EH (cell line): ENCODE measurements at regions not wholly inside any gene's neighbourhood (a gene's known extent, or its start where the extent isn't known, plus 50 kb on each side); places are given as distances from the start of the nearest gene placed in this dataset.
A peak's percentile ranks its signal among the peaks of the same experiment; 100 is the strongest.
"Not testable (repeated sequence)": the region's sequence is repeated elsewhere in the genome, so short reads cannot be mapped to it uniquely, and the experiment has no call there.

Experiments
- DNase-seq: peaks from one replicate; pipeline ENCODE4 v3.0.0-alpha.2; 2015; ENCODE audit warnings: low read depth

DNA sequence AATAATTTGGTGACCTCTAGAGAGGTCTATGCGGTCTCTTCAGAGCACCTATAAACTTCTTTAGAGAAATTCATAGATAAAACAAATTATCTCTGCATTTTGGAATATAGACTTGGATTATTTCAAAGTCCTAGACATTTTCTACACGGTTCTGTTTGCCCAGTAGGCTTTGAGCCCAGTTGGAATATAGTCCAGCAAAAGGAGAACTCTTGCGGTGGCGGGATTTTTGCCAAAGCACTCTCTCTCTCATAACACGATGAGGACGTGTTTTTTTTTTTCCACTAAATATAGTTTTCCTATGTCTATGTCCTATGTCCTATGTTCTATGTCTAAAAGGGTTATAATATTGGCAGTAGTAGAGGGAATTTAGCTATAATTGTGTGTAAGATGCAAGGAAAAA, 164.9 kb upstream of the AGR3 start:
- DNase-seq = no peak

DNA sequence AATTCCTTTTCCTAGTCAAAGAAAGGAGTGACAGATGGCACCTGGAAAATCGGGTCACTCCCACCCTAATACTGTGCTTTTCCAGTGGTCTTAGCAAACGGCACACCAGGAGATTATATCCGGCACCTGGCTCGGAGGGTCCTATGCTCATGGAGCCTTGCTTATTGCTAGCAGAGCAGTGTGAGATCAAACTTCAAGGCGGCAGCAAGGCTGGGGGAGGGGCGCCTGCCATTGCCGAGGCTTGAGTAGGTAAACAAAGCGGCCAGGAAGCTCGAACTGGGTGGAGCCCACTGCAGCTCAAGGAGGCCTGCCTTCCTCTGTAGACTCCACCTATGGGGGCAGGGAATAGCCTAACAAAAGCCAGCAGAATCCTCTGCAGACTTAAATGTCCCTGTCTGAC, 171.4 kb upstream of the AGR3 start:
- DNase-seq = not testable (repeated sequence)

DNA sequence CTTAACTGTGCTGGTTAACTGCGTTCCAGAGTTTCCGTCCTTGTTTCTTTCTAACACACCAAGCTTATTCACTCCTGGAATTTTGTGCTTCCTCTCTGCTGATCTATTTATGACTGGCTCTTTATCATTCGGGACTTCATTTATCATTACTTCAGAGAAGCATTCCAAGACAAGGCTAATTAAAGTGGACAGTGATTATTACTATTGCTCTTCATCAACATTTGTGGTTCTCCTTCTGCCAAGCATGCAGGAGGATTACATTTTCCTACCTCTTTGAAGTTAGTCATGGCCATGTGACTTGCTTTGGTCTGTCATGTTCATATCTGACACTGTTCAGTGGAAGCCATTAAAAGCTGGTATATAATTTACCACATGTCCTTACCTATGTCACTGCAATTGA, 172.4 kb upstream of the AGR3 start:
- no peak for DNase-seq

DNA sequence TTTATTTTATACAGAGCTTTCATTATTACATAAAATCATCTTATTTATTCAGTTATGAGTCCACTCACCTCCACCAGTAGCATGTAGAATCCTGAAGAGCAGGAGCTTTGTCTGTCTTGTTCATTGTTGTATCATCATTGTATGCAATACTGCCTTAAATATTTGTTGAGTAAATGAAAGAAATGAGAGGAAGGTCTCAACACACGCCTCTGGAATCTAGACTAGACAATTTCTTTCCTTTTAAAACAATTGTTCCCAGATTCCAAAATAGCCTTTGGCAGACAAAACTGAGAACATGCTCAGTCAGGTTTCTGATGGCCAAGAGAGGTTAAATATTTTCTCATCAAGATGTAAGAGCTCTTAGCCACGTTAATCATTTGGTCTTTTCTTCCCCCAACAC, 173.1 kb upstream of the AGR3 start:
- DNase-seq = peak; percentile 29

DNA sequence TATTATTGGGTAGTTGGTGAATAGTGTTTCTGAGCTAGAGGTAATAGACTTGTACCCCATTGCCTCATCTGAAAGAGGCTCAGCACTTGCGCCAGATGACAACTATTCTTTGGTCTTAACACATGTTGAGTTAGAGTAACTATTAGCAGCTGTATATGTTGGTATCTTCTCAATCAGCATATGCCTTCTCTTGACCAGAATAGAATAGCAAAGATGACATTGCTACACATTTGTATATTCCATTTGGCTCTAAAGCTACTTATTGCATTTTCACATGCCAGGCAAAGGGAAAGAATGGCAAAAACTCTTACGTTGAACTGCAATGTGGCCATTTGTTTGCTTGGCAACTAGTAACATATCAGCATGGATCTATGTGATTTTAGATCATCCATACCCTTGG, 173.8 kb upstream of the AGR3 start:
- DNase-seq = no peak

DNA sequence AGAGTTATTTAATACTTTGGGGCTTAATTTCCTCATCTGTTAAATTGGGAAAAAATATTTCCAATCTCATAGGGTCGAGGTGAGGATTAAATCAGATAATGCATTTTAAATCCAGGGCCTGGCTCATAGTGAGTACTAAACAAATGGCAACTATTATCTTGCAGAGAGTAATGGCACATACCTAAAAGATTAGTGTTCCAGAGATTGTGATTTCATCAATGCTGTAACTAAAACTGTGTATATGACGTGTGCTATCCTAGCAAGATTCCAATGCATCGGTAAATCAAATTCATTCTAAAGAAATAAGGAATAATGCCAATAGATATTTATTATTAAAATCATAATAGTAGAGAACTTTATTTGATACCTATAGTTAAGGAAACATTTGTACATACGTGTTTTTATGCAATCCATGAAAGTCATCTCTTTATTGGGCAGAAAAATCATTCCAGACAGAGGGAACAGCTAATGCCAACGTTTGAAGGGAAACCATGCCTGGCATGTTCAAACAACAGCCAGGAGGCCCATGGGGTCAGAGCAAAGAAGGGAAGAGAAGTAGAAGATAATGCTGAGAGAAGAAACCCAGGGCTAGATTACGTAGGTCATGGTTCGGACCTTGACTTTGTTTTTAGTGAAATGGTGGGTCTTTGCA, 174.8 kb upstream of the AGR3 start:
- DNase-seq = peak; percentile 67

DNA sequence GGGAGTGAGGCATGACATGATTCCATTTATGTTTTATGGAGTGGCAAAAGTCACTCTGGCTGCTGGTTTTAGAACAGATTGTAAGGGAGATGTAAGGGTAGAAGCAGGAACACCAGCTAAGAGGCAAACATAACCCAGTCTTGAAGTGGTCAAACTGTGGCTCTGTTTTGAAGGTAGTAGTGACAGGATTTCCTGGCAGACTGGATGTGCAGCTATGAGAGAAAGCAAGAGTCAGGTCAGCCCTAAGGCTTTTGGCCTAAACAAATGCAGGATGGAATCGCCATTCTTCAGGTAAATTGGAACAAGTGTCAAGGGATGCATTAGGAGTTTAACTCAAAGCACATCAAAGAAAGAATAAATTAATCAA, 175.3 kb upstream of the AGR3 start:
- no peak for DNase-seq

DNA sequence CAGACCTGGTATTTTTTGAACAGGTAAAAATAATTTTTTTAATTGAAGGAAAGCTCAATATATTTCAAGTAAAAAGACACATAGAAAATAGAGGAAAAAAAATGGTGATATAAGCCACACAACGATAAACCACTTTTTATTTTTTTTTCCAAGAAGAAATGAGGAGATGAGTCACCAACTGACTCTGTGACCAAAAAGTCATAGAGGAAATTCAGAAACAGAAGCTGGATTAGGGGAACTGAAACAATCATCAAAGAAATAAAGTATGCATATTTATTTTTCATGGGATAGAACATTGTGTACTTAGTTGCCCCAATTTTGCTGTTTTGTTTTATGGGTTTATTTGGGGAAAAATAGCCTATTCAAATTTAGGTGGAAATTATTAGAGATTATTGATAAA, 176.8 kb upstream of the AGR3 start:
- DNase-seq = peak; percentile 60

DNA sequence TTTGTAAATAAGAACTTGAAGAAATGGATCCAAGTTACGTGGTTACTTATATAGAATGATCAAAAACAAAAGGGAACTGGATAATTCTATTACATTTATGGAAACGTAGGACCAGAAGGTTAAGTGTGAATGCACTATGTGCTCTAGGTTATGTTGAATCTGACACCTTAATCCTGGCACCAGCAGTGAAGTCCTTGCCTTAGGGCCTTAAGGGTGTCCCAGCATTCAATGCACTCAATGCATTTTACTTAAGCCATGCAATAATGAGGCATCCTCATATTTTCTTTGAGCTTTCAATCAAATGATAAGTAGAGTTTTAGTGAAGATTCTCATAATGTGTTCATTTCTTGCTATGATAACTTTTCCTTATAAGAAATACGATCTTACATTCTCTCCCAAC, 178.3 kb upstream of the AGR3 start:
- no peak for DNase-seq

DNA sequence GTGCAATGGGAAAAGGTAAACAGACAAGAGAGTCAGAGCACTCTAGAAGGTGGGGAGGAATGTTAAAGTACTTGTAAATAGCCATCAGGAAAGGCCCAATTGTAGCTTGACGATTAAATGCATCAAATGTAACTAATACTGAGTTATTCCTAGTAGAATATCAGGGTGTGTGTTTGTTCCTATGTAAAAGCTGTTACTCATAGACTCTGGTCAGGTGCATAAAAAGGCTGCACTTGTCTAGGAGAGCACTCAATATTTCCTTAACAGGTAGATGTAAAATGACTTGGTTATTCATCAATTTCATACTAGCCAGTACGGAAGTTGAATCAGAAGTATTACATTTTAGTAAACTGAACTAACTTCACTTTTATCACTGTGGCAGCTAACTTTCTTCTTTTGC, 179.7 kb upstream of the AGR3 start:
- no peak for DNase-seq

DNA sequence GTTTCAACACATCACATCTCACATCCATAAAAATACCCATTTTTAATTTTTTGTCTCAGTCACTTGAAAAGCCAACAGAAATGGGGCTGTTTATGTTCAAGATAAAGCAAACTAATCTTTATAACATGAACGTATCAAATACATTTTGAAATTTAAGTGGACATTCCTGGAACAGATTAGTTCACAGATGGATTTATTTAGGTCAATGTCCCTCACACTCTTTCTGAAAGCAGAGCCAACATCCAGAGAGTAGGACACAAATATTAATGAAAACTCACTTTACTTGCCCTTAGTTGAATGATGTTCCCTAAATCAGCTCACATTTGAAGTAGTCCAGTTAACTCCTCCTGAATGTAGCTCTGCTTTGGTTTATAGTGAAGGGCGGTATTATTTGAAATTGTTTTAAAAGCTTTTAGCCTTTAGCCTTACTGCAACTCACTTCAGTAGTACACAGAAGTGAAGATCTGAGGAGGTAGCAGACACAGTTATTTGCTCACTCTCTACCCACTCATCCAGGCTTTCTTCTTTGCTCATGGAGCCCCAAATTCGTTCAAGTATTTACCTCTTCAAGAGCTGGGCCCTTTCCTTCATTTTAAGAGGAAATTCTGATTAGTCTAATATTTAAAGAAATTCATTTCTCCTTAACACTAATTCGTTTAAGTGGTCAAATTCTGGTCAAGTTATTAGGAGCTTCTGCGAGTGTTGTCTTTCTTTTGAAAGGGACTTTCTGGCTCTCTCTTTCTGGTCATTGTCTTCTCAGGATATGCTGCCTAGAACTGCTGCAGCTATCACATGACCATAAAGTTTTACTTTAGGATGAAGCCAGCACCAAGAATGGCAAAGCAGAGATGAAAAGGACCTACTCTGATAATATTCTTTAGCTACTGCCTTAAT, 180.6 kb upstream of the AGR3 start:
- DNase-seq = no peak

DNA sequence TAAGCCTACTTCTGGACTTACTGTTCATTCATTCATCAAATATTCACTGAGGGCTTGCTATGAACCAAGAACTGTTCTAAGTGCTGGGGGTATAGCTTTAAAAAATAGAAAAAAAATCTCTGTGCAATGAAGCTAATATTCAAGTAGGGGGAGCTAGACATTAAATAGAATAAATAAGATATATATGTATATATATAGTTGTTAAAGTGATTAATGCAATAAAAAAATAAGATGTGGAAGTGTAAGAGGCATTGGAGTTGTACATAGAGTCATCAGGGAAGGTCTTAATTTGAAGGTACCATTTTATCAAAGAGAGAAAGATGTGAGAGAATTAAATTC, 181.2 kb upstream of the AGR3 start:
- no peak for DNase-seq

DNA sequence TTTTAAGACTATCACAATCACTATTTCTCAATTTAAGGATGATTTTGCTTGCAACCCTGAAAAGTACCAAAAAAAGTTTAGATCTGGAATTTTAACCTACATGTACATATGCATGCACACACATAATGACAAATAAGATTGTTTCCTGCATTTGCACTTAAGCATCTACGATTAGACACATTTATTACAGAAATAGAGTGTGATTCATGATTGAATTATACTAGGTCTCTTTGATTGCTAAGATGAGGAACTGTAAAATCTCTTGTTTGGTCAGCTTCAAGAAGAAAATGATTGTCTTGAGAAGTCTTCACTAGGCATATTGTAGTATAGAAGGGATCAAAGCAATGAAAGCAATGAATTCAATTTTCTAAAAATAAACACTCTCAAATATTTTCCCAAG, 185.9 kb upstream of the AGR3 start:
- no peak for DNase-seq

DNA sequence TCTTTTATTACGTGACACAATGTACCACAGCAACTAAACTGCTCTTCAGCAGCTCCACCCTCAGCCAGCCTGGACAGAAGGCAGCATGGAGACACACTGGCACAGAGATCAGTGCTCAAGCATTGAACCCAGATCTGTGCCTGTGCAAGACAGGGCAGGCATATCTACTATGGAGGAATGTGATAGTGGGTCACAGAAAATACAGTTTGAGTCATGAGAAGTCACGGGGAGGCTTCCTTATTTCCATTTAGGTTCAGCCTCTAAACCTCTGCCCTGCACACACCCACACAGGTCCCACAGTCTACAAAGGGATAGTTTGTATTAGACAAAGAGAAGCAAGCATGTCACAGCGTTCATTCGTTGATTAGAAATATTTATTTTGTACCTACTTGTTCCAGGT, 187.4 kb upstream of the AGR3 start:
- DNase-seq = no peak

DNA sequence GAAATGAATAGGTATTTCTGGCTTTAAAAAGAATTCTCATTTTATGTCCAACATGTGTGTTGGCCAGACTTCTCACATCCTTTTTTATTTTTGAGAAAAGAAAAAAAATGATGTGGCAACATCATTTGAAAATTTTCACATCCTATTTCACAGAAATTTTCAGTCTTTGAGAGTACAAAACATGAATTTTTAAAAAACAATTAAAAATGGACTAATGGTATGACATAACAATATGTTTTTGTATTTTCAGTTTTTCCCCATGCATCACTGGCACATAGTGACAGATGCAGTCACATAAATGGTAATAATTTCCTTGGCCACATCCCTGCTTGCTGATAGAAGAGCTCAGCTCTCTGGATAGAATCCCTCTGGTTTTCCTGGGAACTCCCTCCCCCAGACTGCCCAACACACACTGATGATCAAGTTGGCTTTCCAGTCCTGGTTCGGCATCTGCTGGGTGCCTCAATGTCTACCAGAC, 188.5 kb upstream of the AGR3 start:
- no peak for DNase-seq

DNA sequence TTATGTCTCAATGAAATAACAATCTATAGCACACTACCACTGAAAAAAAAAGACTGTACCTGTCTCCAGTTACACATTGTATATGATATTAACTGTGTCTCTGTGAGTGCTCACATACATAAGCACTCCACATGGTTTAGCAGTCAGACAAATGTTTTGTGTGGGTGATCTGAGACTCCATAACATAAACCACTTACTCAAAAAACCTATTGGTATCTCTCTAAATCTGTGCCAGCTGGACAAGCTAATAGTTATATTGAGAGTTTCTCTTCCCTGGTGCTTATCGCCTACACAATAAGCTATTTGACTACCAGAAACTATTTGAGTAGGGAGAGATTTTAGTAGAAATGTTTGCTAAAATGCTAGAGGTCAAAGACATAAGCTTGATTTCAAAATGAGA, 190.1 kb upstream of the AGR3 start:
- no peak for DNase-seq

DNA sequence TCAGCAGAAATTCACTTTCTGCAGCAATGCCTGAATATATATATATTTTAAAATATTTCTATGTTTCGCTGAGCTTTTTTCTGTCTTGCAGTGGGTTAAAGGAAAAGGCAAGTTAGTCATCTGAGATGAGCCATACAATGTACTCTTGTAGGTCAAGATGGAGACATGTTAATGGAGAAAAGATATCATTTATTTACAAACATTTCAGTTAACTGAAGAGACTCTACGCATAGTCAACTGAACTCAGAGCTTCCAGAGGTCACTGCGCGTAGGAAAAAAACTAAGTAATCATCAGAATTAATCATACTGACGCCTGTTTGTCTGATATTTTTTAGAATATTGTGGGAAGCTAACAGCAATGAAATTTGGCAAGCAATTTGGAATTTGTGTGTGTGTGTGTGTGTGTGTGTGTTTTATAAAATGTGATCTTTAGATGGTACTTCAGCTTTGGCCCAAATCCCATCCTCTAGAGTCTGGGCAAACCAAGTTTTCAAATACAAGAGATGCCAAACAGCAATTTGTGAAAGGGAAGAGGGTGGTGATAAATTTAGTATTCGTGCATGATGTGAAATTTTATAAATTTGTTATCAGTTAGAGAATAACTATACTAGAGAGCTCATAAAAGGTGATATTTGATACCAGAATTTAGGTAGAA, 193.9 kb upstream of the AGR3 start:
- no peak for DNase-seq

DNA sequence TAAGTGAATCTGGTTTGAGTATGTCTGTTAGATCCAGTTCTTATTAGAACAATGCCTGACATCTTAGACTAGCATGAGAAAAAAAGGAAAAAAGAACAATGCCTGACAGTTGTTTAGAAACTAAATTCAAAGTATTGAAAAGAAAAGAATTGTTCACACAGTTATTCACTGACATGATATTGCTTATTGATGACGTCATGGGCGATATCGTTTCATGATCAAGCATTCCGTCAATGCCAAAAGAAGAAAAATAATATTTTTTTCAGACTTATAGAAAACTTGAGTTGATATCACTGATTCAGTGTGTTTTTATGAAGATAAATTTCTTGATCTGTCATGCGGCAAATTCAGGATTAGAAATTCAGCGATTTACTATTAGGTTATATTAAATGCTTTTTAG, 196.5 kb upstream of the AGR3 start:
- no peak for DNase-seq

DNA sequence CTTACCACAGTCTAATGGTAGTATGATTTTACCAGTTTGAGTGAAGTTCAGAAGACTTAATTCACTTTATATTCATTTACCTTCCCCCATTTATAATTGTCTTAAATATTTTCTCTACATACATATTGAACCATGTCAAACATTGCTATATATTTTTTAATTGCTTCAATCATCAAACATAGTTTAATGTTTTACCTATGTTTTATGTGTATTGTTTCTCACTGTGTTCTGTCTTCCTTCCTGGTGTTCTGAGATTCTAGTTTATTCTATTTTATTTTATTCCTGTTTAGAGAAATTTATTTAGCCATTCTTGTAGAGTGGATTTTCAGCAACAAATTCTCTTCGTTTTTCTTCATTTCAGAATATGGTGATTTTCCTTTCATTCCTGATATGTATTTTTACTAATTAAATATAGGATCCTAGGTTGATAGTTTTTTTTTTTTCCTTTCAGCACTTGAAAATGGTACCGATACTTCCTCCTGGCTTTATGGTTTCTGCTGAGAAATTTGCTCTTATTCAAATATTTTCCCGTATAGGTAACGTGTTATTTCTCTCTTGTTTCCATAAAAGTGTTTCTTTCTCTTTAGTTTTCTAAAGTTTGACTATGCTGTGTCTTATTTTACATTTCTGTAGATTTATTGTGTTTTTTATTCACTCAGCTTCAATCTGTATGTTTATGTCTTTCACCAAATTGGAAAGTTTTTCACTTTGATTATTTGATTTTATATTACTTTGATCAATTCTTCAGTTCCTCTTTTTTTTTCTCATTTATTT, 201.8 kb upstream of the AGR3 start:
- no peak for DNase-seq

DNA sequence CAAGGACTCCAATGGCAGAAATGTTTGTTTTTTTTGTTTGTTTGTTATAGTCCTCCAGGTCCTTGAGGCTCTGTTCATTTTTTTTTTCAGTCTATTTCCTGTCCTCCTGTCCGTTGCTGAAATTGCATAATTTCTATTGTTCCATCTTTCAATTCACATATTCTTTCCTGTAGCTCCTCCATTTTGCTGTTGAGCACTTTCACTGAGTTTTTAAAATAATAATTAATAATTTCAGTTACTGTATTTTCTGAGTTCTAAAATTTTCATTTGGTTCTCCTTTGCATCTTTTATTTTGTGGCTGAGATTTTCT, 202.3 kb upstream of the AGR3 start:
- no peak for DNase-seq

DNA sequence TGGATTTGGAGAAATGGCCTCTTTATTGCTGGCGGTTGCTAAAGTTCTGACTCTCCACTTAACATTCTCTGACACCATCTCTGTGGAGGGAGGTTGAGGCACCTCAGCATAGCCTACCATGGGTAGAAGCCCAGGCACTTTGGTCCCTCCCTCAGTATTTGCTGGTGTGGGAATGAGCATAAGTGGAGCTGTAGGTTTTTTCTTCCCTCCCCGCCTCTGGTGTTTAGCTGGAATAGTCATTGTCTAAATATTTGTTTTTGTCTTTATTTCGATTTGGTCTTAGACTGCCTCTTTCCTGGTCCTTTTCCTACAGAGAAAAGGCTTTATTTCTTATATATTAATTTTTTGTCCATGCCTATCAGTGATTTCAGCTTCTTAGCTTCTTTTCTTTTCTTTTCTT, 203.4 kb upstream of the AGR3 start:
- no peak for DNase-seq

DNA sequence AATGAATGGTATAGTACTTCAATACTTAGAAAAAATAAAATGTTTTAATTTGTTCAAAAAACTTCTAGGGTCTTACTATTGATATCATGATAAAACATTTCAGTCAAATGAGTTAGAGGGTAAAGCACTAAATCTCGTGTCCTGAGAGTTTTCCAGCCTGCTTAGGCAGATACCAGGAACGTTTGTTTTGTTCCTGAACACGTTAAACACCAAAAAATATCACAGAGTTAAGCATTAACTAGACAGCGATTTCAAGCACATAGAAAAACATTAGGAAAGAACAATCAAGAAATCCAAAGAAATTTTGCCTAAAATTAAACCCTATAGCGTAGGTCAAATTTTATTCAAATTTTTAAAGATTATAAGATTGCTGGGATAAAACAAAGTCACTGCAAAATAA, 204.6 kb upstream of the AGR3 start:
- no peak for DNase-seq

DNA sequence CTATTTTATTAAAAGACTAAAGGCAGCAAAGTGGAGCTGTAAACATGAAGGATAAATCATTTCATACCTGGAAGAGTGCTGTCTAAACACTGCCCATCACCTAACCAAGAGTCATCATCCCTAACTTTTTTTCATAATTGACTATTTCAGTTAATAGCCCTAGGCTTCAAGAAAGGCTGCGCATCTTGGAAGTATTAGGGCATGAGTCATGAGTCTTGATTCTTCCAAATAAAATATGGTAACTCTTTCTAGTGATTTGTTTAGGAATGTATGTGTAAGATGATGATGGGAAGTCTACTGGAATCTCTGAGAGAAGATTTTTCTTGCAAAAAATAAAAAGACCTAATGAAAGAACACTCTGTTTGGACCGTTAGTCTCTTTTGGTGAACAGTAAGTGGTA, 207.7 kb upstream of the AHR start:
- peak; percentile 94 for DNase-seq
